GM18873 (cell line): ENCODE measurements at regions not wholly inside any gene's neighbourhood (a gene's known extent, or its start where the extent isn't known, plus 50 kb on each side); places are given as distances from the start of the nearest gene placed in this dataset.

ENCODE experiments used
- ATAC-seq: cut with Tn5 transposase; IDR thresholded peaks from one replicate; pipeline ENCODE4 v1.9.1; 2021; ENCODE audit warnings: mild to moderate bottlenecking, moderate library complexity, moderate number of reproducible peaks; ENCODE audit not compliant: unreplicated experiment, low FRiP score

DNA sequence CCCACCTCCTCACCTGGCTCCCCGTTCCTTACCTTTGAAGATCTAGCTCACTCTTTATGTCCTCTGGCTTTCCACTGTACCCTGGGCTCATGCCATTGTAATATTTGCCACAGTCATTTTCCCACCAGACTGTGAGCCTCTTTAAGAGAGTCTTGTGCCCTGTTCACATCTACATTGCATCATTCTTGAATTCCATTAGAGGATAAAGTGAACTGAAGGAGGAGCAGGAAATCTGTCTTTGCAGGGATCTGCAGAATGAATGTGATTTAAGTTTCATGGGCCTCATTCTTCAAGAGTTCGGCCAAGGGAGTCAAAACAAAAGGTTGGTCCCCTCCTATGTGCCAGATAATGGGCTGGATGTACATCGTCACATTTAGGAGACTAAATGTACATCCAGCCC, 272.6 kb upstream of the CITED2 start:
- no peak for ATAC-seq

DNA sequence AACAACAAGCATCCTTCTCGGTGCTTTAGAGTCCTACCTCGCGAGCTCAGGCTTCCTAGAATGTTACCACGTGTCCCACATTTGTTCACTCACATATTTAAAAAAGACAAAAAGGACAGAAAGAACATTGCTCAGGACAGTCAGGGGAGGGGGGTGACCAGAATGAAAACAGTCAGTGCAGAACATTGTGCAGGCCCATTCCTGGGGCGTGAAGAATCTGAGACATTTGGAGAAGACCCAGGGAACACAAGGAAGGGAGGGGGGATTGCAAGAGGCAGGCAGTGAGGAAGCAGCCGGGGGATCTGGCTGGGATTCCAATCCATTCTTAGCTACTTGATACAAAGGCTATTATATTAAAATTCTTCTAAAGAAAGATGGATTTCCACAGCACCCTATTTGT, 270.4 kb upstream of the CITED2 start:
- ATAC-seq, result no peak

DNA sequence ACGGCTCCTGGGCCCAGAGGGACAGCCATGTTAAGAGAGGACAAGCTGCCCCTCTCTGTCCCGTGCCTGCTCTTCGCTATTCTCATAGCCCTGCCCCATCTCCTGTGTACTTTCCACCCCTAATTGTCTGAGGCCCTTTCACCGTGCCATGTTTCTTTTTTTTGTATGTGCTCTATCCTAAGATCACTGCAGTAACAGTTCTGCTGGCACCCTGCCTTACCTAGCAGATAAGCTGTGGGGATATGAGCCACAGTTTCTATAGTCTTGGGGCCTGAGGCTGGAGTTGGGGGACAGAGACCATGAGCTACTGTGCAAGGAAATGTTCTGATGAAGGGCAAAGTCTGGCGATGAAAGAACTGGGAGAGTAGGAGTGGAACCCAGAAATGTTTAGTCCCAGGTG, 269.5 kb upstream of the CITED2 start:
- ATAC-seq, result no peak

DNA sequence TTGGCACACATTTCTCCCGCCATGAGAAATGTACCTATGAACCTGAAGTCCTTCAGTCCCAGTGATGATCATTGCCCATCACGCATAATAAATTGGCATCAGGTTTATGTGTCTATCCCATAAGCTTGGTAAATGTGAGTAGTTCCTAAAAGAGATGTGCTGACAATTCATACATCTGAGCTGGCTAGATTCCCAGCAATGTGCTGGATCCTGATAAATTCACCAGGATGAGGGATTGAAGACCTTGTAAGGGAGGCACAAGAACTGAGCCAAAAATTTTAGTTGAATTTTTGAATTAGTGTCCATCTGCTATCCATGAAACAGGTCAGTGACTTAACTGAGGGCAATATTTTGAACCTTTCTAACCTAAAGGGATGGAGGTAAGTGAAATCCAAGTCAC, 267.9 kb upstream of the CITED2 start:
- no peak for ATAC-seq

DNA sequence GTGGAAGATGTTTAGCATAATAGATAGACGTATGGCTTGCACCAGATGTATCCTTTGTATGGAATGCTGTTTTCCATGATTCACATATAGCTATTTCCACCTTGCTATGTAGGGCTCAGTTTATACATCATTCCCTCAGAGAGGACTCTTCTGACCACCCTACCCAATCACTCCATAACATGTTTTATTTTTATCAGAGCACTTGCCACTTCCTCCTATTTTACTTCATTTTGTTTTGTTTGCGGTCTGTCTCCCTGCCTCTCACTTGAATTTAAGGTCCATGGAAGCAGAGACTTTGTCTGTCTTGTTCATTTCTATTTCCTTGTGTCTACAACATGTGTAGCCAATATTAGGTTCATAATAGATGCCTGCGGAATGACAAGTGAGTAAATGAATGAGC, 266.9 kb upstream of the CITED2 start:
- no peak for ATAC-seq

DNA sequence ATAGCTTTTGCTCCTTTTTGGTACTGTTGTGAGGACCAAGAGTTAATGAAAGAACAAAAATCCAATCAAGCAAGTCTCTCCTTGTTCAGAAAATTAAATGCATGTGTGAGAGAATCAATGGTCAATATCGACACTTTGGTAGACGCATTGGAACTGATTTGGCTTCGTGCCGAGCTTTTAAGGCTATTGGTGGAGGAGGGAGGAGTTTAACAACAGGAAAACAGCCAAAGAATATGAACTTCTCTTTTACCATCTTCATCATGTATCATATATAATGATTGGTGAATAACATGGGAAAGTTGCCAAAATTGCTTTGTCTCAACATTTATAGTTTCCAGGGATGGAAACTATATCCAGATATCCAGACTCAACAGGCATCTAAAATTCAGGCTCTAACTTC, 266.5 kb upstream of the CITED2 start:
- ATAC-seq, result no peak

DNA sequence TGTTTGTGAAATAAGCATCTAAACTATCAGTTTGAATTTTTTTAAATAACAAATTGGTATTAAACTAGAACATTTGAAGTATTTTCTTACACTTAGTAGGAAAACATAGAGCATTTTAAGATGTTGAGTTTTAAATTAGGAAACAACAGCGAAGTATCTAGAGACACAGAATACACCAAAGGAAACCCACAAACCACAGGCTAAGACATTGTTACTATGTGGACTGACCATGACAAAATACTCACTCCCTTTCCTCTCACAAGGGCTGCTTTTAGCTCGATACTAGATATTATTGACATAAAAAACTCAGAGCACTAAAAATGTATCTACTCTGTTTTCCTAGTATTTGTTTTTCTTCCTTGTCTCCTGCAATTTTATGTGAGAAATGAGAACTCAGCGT, 266.0 kb upstream of the CITED2 start:
- ATAC-seq, result peak; percentile 82

DNA sequence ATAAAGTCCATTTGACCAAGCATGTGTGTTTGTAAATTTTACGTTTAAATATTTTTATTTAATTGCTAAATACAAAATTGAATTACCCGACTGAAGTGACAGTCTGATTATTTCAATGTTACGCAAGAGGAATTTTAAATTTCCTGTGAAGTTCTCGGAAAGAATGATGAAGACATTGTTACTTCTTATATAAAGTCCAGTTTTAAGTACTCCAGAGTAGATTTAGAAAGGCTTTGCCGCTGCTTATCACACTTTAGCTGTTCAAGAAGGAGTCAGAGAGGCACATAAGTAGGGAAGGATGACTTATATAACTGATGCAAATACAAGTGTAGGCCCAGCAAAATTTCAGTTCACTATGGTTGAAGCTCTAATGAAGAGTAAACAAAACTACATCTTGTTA, 265.1 kb upstream of the CITED2 start:
- no peak for ATAC-seq

DNA sequence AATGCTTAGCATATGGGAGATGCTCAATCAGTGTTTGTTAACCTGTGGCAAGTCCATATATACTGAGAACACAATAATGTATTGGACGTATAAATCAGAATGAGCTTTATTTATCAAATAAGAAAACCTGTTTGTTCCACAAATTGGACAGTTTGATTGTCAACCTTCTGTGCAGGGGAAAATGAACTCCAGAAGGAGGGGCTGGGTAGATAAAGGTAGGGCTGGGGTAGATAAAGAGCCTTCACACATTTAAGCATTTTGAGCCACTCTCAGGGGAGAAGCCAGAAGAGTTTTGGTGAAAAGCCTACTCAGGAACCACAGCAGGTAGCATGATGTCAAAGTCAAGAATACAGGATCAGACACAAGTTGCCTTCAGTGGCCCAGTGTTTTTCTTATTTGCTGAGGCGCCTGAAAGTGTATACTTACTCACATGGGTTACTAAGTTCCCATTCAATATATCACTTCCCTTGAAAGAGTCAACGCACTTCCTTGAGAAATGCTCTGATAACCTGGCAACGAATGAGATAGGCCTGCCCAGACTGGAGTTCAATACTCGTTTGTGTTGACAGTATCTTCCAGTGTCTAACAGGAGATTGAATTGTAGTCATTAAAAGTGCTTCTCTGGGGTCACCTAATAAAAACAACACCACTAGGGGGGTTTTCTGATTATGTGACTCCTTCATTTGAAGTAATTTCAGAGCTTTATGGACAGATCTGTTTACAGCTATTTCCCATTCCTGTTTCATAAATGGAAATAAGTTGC, 263.9 kb upstream of the CITED2 start:
- ATAC-seq, result no peak

DNA sequence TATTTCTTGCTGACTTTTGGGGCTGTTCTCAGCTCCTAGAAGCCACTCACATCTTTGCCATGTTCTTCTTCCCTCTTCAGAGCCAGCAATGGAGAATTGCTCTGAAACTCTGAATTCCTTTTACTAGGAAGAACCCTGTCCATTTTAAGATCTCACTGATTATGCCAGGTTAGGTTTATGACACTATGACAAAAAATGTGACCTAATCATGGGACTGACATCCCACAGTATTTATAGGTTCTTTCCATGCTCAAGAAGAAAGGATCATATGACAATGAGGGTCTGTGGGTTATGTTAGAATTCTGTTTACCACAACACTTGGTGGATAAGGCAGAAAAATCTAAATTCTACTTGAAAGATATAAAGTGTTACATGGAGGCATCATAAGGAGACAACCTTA, 263.3 kb upstream of the CITED2 start:
- no peak for ATAC-seq

DNA sequence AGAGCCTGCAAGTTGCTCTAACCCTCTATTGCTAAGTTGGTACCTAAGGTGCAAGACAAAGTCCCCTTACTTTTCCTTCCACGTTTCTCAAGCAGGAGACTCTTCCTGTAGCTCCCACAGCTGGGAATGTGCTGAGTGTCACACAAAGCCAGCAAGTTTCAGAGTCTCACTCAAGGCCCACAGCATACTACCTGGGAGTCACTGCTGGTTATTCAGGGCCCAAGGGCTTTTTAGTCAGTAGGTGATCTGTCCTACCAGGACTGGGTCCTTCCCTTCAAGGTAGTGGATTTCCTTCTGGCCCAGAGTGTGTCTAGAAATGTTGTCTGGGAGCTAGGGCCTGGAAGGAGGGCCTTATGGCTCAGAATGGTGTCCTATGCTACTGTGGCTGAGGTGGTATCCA, 261.9 kb upstream of the CITED2 start:
- no peak for ATAC-seq

DNA sequence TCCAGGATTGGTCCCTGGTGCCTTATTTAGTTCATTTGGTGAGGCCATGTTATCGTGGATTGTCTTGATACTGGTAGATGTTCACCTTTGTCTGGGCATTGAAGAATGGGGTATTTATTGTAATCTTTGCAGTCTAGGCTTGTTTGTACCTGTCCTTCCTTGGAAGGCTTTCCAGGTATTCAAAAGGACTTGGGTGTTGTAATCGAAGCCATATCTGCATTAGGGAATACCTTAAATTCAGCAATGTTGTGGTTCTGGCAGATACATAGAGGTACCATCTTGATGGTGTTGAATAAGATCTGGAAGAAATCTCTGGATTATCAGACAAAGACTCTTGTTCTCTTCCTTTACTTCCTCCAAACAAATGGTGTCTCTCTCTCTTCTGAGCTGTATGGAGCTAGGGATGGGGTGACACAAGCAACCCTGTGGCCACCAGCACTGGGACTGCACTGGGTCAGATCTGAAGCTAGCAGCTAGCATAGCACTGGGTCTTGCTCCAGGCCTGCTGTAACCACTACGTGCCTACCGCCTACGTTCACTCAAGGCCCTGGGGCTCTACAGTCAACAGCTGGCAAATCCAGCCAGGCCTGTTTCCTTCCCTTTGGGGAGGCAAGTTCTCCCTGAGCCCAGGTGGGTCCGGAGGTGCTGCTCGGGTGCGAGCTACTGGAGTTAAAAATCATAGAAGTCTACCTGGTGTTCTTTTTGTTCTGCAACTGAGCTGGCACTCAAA, 261.1 kb upstream of the CITED2 start:
- no peak for ATAC-seq

DNA sequence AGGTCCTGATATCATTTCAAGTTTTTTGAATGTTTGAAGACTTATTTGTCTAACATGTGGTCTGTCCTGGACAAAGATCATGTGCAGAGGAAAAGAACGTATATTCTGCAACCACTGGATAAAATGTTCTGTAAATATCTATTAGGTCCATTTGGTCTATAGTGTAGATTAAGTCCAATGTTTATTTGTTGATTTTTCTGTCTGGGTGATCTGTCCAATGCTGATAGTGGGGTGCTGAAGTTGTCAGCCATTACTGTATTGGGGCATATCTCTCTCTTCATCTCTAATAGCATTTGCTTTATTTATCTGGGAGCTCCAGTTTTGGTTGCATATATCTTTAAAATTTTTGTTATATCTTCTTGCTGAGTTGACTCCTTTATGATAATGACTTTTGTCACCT, 258.4 kb upstream of the CITED2 start:
- ATAC-seq, result no peak

DNA sequence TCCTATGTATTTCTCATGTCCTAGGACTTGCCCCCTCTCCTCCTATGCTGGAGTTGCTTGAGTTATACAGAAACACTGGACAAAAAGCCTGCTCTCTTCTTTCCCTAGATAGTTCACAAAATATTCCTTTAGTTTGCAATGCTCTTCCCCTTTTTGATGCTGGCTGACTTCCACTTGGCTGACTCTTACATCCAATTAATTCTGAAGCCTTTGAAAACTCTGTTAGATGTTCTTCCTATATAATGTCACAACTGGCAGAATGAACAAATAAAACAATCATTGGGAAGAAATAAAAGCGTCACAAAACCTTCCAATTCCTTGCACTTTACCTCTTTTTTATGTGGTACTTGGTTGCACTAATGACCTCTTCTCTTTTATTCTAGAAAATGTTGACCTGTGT, 253.8 kb upstream of the CITED2 start:
- ATAC-seq, result no peak

DNA sequence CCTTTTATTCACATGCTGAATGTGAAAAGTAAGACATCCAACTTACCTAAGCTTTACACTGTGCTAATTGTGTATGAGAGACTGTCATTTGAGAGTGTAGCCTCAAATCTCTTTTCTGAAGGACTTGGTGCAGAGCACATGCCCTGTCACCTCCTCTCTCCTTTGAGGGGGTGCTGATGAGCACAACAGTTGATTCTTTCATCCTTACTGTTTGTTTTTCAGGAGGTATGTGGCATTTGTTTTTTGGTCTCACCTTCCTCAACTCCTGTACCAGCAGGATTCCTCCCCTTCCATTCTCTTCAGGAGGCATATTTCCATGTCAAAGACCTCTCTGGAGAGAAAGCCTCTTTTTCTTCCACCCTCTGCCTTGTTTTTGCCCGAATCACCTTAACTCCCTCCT, 252.6 kb upstream of the CITED2 start:
- no peak for ATAC-seq

DNA sequence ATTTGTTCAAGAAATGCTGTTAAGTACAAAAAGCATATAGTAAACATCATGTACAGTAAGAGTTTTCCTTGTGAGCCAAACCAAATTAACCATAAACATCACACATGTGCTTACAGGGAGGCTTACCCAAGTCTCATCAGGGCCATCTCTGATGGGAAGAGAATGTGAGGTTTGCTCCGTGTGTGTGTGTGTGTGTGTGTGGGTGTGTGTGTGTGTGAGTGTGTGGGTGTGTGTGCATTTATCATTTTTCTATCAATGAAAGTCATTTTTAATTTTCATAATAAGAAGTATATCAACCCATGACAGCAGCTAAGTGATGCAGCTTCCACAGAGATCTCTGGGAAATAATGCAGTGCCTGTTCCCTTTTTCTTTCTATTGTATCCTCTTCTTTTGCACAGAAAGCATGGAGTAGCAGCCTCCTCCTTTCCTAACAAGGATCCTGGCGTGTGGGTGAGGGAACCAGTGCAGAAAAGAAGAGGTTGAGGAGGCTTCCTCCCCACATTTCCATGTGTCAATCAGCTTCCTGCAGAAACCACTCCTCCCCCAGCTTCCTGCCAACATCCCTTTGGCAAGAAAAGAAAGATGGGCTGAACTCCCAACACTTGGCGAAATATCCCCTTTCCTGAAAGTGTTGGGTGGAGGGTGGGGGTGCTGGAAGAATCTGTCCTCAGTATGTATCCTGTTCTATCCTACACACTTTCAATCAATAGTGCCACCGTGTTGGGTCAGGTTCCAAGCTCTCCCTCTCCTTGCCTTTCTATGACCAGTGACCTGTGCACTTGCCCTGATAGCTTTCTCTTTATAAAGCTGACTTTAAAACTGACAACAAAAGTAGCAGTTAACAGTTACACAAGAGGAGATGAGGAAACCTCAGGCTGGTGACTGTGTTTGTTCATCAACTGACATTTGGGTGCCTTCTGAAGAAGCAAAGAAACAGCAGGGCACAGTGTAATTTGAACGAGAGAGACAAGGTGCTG, 251.8 kb upstream of the CITED2 start:
- no peak for ATAC-seq

DNA sequence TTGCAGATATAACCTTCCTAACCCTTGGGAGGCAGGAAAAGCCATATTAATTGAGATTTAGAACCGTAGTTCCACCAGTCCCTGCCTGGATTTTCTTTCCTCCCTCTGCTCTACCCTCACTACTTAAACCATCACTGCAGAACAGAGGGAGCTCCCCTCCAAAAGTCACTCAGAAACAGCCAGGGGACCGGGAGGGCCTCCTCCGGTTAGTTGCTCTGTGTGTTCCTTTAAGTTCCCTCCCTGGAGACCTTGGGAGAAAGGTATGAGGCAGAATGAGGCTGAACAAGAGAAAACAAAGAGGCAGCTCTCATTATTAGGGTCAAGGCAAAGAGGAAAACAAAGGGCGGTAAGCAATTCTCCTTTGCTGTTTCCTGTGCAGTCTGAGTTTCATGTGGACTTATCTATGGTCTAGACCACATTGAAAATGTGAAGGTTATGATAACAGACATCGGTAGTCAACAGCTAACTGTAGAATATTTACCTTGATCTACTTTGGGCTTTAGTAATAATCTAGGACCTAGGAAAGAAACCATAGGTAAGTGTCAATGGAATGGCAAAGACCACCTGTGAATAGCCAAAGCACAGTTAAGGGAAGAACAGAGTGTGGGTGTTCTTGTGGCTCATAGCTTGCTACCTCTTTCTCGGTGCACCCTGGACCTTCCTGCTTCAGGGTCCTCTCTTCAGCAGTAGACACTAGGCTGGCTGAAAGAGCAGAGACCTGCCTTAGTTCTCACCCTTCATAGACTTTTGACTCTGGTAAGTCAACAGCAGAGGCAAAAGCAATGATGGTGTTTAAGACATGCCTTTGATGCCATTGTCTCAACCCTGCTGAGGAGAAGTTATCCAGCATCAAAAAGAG, 250.9 kb upstream of the CITED2 start:
- no peak for ATAC-seq

DNA sequence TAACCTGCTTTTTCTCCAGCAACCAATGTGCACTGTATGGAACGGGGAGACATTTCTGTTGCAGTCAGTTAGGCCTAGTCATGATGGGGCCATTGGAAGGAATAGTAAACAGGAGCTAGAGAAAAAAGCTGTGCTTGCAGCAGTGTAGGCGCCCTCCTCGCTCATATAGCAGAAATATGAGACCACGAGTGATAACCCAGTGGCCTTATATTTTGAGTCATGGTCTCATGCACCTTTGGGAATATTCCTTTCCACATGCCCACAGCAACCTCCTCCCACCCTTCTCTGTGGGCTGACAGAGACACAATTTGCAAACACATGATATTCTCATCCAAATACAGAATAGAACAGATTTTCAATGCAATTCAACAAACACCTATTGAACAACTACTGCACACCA, 248.9 kb upstream of the CITED2 start:
- no peak for ATAC-seq

DNA sequence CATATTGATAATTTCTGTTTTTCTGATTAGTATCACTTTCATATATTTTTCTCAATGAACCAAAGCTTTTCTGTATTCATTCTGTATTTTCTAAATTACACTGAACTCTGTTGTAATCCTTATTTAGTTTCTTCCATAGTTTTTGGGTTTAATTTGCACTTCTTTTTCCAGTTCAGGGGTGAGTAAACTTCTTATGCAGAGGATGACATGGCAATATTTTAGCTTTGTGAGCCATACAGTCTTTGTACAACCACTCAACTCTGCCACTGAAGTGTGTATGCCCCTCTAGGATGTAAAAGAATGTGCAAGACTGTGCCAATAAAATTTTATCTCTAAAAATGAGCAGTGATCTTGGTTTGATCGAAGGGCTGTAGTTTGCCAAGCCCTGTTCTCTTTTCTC, 239.0 kb upstream of the CITED2 start:
- ATAC-seq, result no peak

DNA sequence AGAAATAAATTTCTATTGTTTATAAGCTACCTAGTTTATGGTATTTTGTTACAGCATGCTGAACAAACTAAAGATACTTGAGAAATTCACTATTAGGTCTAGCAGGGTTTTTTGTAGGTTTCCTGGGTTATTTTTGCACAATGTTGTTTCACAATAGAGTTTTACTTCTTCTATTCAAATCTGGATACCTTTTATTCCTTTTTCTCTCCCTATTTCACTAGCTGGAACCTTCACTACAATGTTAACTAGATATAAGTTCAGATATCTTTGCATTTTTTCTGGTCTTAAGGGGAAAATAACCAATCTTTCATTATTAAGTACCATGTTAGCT, 237.7 kb upstream of the CITED2 start:
- no peak for ATAC-seq
